Neutrophil (primary cell): ENCODE measurements at regions not wholly inside any gene's neighbourhood (a gene's known extent, or its start where the extent isn't known, plus 50 kb on each side); places are given as distances from the start of the nearest gene placed in this dataset.

ENCODE experiments used
- H3K27ac ChIP-seq: fragments of 200-600 bp; sonication (generic); 2 replicates; pipeline ENCODE4 v1.5.1; 2016; ENCODE audit warnings: mild to moderate bottlenecking, moderate library complexity
- H3K27me3 ChIP-seq: fragments of 200-600 bp; sonication (generic); 2 replicates; pipeline ENCODE4 v1.6.0; 2016; ENCODE audit warnings: mild to moderate bottlenecking
- H3K36me3 ChIP-seq: fragments of 200-600 bp; sonication (generic); 2 replicates; pipeline ENCODE4 v1.5.1; 2017
- H3K4me1 ChIP-seq, 2 experiments: fragments of 200-600 bp in 1 of 2; sonication (generic) in 1 of 2; 1 replicate in 1 of 2; 2 replicates in 1 of 2; pipeline versions ENCODE4 v1.5.1 to v1.6.1; 2013 to 2016; ENCODE audit warnings: low read depth in 1 of 2, low read length in 1 of 2, mild to moderate bottlenecking in 1 of 2, moderate library complexity in 1 of 2; ENCODE audit not compliant: control insufficient read depth in 1 of 2, insufficient read depth in 1 of 2
- H3K4me3 ChIP-seq, 2 experiments: fragments of 200-600 bp in 1 of 2; sonication (generic) in 1 of 2; 1 replicate in 1 of 2; 2 replicates in 1 of 2; pipeline ENCODE4 v1.5.1; 2013 to 2016; ENCODE audit warnings: low read depth in 1 of 2, low read length in 1 of 2, mild to moderate bottlenecking in 1 of 2, moderate library complexity in 1 of 2
- H3K9me3 ChIP-seq: fragments of 200-600 bp; sonication (generic); 2 replicates; pipeline ENCODE4 v1.5.1; 2016
- CTCF ChIP-seq: fragments of 200-600 bp; sonication (generic); IDR thresholded peaks from 2 replicates; pipeline ENCODE4 v1.5.1; 2016; ENCODE audit warnings: antibody characterized with exemption

GRCh38 chr9:80595192-80595591 is 1023.4 kb downstream of the TLE4 start:
- Histone ChIP-seq H3K27ac (no peak overlapping the region), H3K36me3 (no peaks in the 10 kb centered on the region), H3K27me3 (no peaks in the 10 kb centered on the region), H3K4me1 (no peaks in the 10 kb centered on the region), H3K9me3 (no peaks in the 10 kb centered on the region), H3K4me3 (no peak overlapping the region)
- TF ChIP-seq CTCF: no peak

- Histone ChIP-seq H3K9me3 (no peaks in the 10 kb centered on the region), H3K4me1 (no peaks in the 10 kb centered on the region), H3K4me3 (no peak overlapping the region), H3K27ac (no peak overlapping the region), H3K36me3 (no peaks in the 10 kb centered on the region), H3K27me3 (no peaks in the 10 kb centered on the region)
- no peak for TF ChIP-seq CTCF
These were observed 1020.6 kb downstream of the TLE4 start for GRCh38 chr9:80592413-80592812.

- no peak overlapping the region for H3K4me3 ChIP-seq
- H3K36me3 ChIP-seq: no peaks in the 10 kb centered on the region
- TF ChIP-seq CTCF: no peak
- no peaks in the 10 kb centered on the region for H3K4me1 ChIP-seq
- H3K27ac ChIP-seq: no peak overlapping the region
- no peaks in the 10 kb centered on the region for H3K9me3 ChIP-seq
- H3K27me3 ChIP-seq: no peaks in the 10 kb centered on the region
These were observed 1015.1 kb downstream of the TLE4 start for GRCh38 chr9:80586786-80587330.

- H3K9me3 ChIP-seq: no peaks in the 10 kb centered on the region
- no peak for TF ChIP-seq CTCF
- H3K4me1 ChIP-seq: no peaks in the 10 kb centered on the region
- no peaks in the 10 kb centered on the region for H3K36me3 ChIP-seq
- H3K27me3 ChIP-seq: no peaks in the 10 kb centered on the region
- no peak overlapping the region for H3K27ac ChIP-seq
- no peak overlapping the region for H3K4me3 ChIP-seq
These were observed 1000.2 kb downstream of the TLE4 start for GRCh38 chr9:80571953-80572352.

- no peak overlapping the region for H3K4me3 ChIP-seq
- no peak for TF ChIP-seq CTCF
- no peak overlapping the region for H3K27ac ChIP-seq
- no peaks in the 10 kb centered on the region for H3K27me3 ChIP-seq
- no peaks in the 10 kb centered on the region for H3K9me3 ChIP-seq
- no peaks in the 10 kb centered on the region for H3K4me1 ChIP-seq
- no peaks in the 10 kb centered on the region for H3K36me3 ChIP-seq
These were observed 997.5 kb downstream of the TLE4 start for GRCh38 chr9:80569236-80569635.

- no peaks in the 10 kb centered on the region for H3K27me3 ChIP-seq
- no peak overlapping the region for H3K27ac ChIP-seq
- TF ChIP-seq CTCF: no peak
- H3K4me1 ChIP-seq: no peaks in the 10 kb centered on the region
- H3K4me3 ChIP-seq: no peak overlapping the region
- H3K36me3 ChIP-seq: no peaks in the 10 kb centered on the region
- no peaks in the 10 kb centered on the region for H3K9me3 ChIP-seq
These were observed 989.8 kb downstream of the TLE4 start for GRCh38 chr9:80561526-80561925.
